22Rv1 (cell line): ENCODE measurements at regions not wholly inside any gene's neighbourhood (a gene's known extent, or its start where the extent isn't known, plus 50 kb on each side); places are given as distances from the start of the nearest gene placed in this dataset.

Experiments
- ZFX ChIP-seq: fragments of 450-650 bp; IDR thresholded peaks from 2 replicates; pipeline ENCODE4 v1.6.1; 2017; ENCODE audit warnings: antibody characterized with exemption, borderline replicate concordance
- TF ChIP-seq, protein P1 (sequence below): fragments of 450-650 bp; IDR thresholded peaks from 2 replicates; pipeline ENCODE4 v1.5.1; 2017; ENCODE audit warnings: mild to moderate bottlenecking

- TF ChIP-seq, protein P1, sequence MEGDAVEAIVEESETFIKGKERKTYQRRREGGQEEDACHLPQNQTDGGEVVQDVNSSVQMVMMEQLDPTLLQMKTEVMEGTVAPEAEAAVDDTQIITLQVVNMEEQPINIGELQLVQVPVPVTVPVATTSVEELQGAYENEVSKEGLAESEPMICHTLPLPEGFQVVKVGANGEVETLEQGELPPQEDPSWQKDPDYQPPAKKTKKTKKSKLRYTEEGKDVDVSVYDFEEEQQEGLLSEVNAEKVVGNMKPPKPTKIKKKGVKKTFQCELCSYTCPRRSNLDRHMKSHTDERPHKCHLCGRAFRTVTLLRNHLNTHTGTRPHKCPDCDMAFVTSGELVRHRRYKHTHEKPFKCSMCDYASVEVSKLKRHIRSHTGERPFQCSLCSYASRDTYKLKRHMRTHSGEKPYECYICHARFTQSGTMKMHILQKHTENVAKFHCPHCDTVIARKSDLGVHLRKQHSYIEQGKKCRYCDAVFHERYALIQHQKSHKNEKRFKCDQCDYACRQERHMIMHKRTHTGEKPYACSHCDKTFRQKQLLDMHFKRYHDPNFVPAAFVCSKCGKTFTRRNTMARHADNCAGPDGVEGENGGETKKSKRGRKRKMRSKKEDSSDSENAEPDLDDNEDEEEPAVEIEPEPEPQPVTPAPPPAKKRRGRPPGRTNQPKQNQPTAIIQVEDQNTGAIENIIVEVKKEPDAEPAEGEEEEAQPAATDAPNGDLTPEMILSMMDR, result no peak
- no peak for TF ChIP-seq ZFX
Observed at GRCh38 chr6:151738267-151738666, 69.2 kb upstream of the ESR1 start.
